ENCODE measurements at regions not wholly inside any gene's neighbourhood (a gene's known extent, or its start where the extent isn't known, plus 50 kb on each side); places are given as distances from the start of the nearest gene placed in this dataset.
"Not testable (repeated sequence)": the region's sequence is repeated elsewhere in the genome, so short reads cannot be mapped to it uniquely, and the experiment has no call there.

DNA sequence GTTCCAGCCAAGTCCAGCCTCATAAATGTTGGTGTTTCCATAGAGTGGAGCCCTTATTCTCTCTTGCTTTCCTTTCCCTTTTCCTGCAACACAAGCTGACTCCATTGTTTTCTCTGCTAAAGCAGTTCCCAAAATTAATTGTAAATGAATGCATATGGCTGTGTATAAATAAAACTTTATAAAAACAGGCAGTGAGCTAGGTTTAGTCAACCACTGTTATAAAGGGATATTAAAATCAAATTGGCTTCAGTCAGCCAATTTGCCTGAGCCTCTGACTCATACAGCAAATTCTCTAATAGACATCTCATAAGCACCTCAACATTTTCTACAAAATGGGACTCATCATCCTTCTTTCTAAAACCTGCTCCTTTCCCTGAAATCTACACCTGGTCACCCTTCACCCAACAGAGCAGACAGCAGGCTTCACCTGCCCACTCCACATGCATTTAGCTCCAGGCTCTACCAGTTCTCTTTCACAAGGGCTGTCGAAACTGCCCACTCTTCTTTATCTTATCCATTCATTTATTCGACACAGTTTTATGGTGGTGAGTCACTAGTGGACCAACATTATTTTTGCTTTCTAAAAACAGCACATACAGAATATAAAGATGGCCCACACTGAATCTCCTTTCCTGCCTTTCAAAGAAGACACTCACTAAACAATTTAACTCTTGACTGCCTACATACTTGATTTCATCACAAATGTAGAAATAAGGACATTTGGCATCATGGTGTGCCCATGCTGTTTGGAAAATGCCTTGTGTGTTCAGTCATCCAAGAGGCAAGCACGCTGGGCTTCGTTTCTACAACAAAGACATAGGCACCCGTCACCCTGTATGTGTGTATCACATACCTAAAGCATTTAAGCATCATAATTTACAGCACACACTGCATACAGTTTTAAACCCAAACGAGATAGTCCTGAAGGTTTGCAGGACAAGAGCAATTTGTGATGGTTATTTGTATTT is 74.6 kb upstream of the C7orf33 start:
- Histone ChIP-seq H3K4me1 (ENCODE audit: insufficient read depth, low read length) (no peaks in the 10 kb centered on the region), H3K9me3 (ENCODE audit: control insufficient read depth in 1 of 2, insufficient read depth in 1 of 2, low read length in 2 of 2) (no peaks in the 10 kb centered on the region), H3K27me3 (ENCODE audit: control insufficient read depth in 1 of 2, insufficient read depth in 2 of 2, low read length in 2 of 2) (peaks cover 3 to 4% of the 10 kb centered on the region in 2 experiments), H3K27ac (ENCODE audit: low read depth in 1 of 2, low read length in 2 of 2) (no peak overlapping the region), H3K4me3 (ENCODE audit: low read length) (no peak overlapping the region), H3K36me3 (ENCODE audit: insufficient read depth, low read length) (no peaks in the 10 kb centered on the region)
- Mint-ChIP-seq H3K27ac (no peak overlapping the region), H3K4me1 (ENCODE audit: low read depth) (no peaks in the 10 kb centered on the region), H3K27me3 (peaks cover 25% of the 10 kb centered on the region), H3K4me3 (no peak overlapping the region), H3K36me3 (ENCODE audit: low read depth) (no peaks in the 10 kb centered on the region), H3K9me3 (no peaks in the 10 kb centered on the region)
- POLR2A ChIA-PET: no interaction called here
- TF ChIP-seq, protein P1, sequence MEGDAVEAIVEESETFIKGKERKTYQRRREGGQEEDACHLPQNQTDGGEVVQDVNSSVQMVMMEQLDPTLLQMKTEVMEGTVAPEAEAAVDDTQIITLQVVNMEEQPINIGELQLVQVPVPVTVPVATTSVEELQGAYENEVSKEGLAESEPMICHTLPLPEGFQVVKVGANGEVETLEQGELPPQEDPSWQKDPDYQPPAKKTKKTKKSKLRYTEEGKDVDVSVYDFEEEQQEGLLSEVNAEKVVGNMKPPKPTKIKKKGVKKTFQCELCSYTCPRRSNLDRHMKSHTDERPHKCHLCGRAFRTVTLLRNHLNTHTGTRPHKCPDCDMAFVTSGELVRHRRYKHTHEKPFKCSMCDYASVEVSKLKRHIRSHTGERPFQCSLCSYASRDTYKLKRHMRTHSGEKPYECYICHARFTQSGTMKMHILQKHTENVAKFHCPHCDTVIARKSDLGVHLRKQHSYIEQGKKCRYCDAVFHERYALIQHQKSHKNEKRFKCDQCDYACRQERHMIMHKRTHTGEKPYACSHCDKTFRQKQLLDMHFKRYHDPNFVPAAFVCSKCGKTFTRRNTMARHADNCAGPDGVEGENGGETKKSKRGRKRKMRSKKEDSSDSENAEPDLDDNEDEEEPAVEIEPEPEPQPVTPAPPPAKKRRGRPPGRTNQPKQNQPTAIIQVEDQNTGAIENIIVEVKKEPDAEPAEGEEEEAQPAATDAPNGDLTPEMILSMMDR (IDR thresholded peaks at IDR 0.05): no peak
- DNase-seq: no peak
- ATAC-seq (ENCODE audit: poor library complexity): no peak
- CTCF ChIA-PET: no interaction called here
- intact Hi-C loops (cut with DNase I, micrococcal nuclease): no loop called here

DNA sequence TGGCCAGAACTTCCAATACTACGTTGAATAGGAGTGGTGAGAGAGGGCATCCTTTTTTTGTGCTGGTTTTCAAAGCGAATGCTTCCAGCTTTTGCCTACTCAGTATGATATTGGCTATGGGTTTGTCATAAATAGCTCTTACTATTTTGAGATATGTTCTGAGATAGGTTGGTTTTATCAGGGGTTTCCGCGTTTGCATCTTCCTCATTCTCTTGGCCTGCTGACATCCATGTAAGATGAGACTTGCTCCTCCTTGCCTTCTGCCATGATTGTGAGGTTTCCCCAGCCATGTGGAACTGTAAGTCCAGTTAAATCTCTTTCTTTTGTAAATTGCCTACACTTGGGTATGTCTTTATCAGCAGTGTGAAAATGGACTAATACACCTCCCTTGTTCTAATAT is 71.2 kb upstream of the C7orf33 start:
- H3K4me1 Mint-ChIP-seq (ENCODE audit: low read depth); H3K9me3 ChIP-seq (ENCODE audit: control insufficient read depth in 1 of 2, insufficient read depth in 1 of 2, low read length in 2 of 2); CTCF ChIA-PET; DNase-seq; H3K4me1 ChIP-seq (ENCODE audit: insufficient read depth, low read length); ATAC-seq (ENCODE audit: poor library complexity); H3K27ac ChIP-seq (ENCODE audit: low read depth in 1 of 2, low read length in 2 of 2); H3K4me3 ChIP-seq (ENCODE audit: low read length); H3K36me3 ChIP-seq (ENCODE audit: insufficient read depth, low read length); H3K9me3 Mint-ChIP-seq; H3K27ac Mint-ChIP-seq; intact Hi-C loops (cut with DNase I, micrococcal nuclease); H3K4me3 Mint-ChIP-seq; H3K36me3 Mint-ChIP-seq (ENCODE audit: low read depth); POLR2A ChIA-PET; H3K27me3 ChIP-seq (ENCODE audit: control insufficient read depth in 1 of 2, insufficient read depth in 2 of 2, low read length in 2 of 2): not testable (repeated sequence)
- H3K27me3 Mint-ChIP-seq: peaks cover 43% of the 10 kb centered on the region

DNA sequence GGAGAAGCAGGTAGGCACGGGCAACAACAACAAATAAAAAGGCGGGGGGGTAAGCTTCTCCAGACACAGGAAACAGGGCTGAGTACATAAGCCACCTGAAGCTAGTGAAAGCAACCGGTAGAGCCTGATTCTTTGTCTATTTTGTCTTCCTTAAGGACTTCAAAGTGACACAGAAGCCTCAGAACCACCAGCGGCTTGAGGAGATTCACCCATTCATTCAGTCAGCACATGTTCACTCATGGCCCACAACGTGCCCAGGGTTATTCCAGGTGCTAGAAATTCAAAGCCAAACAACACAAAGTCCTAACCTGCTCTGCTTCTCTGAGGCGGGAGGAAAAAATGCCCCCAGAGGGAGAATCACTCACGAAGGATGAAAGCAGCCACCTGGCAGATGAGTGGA is 69.3 kb upstream of the C7orf33 start:
- intact Hi-C loops (cut with DNase I, micrococcal nuclease): no loop called here

More for the DNA sequence above, 69.3 kb upstream of the C7orf33 start:
- ATAC-seq (ENCODE audit: poor library complexity) (no peak), DNase-seq (no peak)
- H3K27ac Mint-ChIP-seq: no peak overlapping the region
- ChIA-PET POLR2A (no interaction called here), CTCF (no interaction called here)
- no peaks in the 10 kb centered on the region for H3K9me3 Mint-ChIP-seq
- H3K4me3 Mint-ChIP-seq: no peak overlapping the region
- H3K4me3 ChIP-seq (ENCODE audit: low read length): no peak overlapping the region
- H3K9me3 ChIP-seq (ENCODE audit: control insufficient read depth in 1 of 2, insufficient read depth in 1 of 2, low read length in 2 of 2): no peaks in the 10 kb centered on the region
- no peaks in the 10 kb centered on the region for H3K4me1 ChIP-seq (ENCODE audit: insufficient read depth, low read length)
- H3K36me3 ChIP-seq (ENCODE audit: insufficient read depth, low read length): no peaks in the 10 kb centered on the region
- peaks cover 50% of the 10 kb centered on the region for H3K27me3 Mint-ChIP-seq
- no peak overlapping the region for H3K27ac ChIP-seq (ENCODE audit: low read depth in 1 of 2, low read length in 2 of 2)
- H3K36me3 Mint-ChIP-seq (ENCODE audit: low read depth): no peaks in the 10 kb centered on the region
- peaks cover 7 to 9% of the 10 kb centered on the region in 2 experiments for H3K27me3 ChIP-seq (ENCODE audit: control insufficient read depth in 1 of 2, insufficient read depth in 2 of 2, low read length in 2 of 2)
- TF ChIP-seq, protein P1 (IDR thresholded peaks at IDR 0.05): no peak
- H3K4me1 Mint-ChIP-seq (ENCODE audit: low read depth): no peaks in the 10 kb centered on the region
